DOHH2 (cell line): ENCODE measurements at regions not wholly inside any gene's neighbourhood (a gene's known extent, or its start where the extent isn't known, plus 50 kb on each side); places are given as distances from the start of the nearest gene placed in this dataset.

Experiments
- EZH2phosphoT487 ChIP-seq: fragments of 200-600 bp; sonication (generic); IDR thresholded peaks from 2 replicates; pipeline ENCODE4 v1.6.1; 2017; ENCODE audit warnings: borderline replicate concordance, mild to moderate bottlenecking, antibody characterized with exemption, low read length, moderate library complexity, mixed read lengths
- TF ChIP-seq, protein P1 (sequence below): fragments of 200-600 bp; sonication (generic); IDR thresholded peaks from one replicate; pipeline ENCODE4 v1.5.1; 2014; ENCODE audit warnings: antibody characterized with exemption, mild to moderate bottlenecking, low read depth, low read length; ENCODE audit not compliant: poor library complexity, severe bottlenecking

DNA sequence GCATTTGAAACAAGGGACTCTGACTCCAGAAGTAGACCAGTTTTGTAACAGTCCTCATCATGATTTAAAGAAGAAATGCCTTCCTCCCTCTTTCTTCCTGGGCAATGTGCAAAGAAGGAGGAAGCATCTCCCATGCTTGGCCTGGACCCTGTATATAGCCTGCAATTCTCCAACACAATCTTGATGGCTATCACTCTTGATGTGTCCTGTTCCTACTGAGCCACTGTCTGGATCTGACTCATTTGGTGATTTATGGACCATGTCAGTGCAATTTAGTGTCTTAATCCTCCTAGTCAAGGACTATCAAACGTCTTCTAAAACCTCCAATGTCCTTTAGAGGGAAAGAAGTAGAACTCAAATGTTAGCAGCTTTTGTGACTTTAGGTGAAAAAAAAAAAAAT lies 697.3 kb downstream of the TLR4 start:
- TF ChIP-seq, protein P1, sequence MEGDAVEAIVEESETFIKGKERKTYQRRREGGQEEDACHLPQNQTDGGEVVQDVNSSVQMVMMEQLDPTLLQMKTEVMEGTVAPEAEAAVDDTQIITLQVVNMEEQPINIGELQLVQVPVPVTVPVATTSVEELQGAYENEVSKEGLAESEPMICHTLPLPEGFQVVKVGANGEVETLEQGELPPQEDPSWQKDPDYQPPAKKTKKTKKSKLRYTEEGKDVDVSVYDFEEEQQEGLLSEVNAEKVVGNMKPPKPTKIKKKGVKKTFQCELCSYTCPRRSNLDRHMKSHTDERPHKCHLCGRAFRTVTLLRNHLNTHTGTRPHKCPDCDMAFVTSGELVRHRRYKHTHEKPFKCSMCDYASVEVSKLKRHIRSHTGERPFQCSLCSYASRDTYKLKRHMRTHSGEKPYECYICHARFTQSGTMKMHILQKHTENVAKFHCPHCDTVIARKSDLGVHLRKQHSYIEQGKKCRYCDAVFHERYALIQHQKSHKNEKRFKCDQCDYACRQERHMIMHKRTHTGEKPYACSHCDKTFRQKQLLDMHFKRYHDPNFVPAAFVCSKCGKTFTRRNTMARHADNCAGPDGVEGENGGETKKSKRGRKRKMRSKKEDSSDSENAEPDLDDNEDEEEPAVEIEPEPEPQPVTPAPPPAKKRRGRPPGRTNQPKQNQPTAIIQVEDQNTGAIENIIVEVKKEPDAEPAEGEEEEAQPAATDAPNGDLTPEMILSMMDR, result no peak
- TF ChIP-seq EZH2phosphoT487, result no peak
